GM12878 (cell line): ENCODE measurements at regions not wholly inside any gene's neighbourhood (a gene's known extent, or its start where the extent isn't known, plus 50 kb on each side); places are given as distances from the start of the nearest gene placed in this dataset.

Experiments
- ATAC-seq: fragments of 200-7000 bp; cut with Tn5 transposase; 3 replicates; pipeline ENCODE4 v1.9.1; 2020; ENCODE audit warnings: mild to moderate bottlenecking, moderate library complexity
- BruUV-seq: library from RNA; stranded (reverse); fragments of 400-500 nt; replicated peaks from 2 replicates; lab custom pipeline; 2021; lab: Mats Ljungman, UMichigan
- CTCF ChIA-PET: fragments of 300-600 bp; sonication (Branson Sonifier 250); formaldehyde crosslinking; extraction: SDS; loops from one replicate; lab custom pipeline; 2021; ENCODE audit warnings: inconsistent platforms; lab: Yijun Ruan, JAX
- POLR2A ChIA-PET: fragments of 350-600 bp; formaldehyde crosslinking; extraction: SDS; loops from one replicate; lab custom pipeline; 2021; ENCODE audit warnings: inconsistent platforms; lab: Charles Lee
- RAD21 ChIA-PET: fragments of 300-600 bp; sonication (Branson Sonifier 250); formaldehyde crosslinking; loops from one replicate; lab custom pipeline; 2023; ENCODE audit warnings: antibody characterized with exemption; ENCODE audit not compliant: unreplicated experiment; lab: Charles Lee
- SMC1A ChIA-PET: fragments of 300-600 bp; sonication (Branson Sonifier 250); formaldehyde crosslinking; loops from one replicate; lab custom pipeline; 2023; ENCODE audit not compliant: unreplicated experiment, uncharacterized antibody; lab: Charles Lee
- DNase-seq: peaks from one replicate; pipeline ENCODE4 v3.0.0-alpha.2; 2011; ENCODE audit warnings: low read depth, low spot score
- FAIRE-seq: peaks from 3 replicates; lab custom pipeline; 2011; peaks lifted over from hg19 to GRCh38; lab: Jason Lieb, UNC
- H2AFZ ChIP-seq: 2 replicates; pipeline ENCODE4 v1.6.0; 2011; ENCODE audit warnings: low read depth, low read length, control low read depth; ENCODE audit not compliant: control insufficient read depth
- H3K27ac ChIP-seq: 2 replicates; pipeline ENCODE4 v1.5.1; 2011; ENCODE audit warnings: control low read depth; ENCODE audit not compliant: control insufficient read depth, insufficient read depth
- H3K27me3 ChIP-seq, 2 experiments: replicated peaks in 1 of 2; 2 replicates each; pipeline versions ENCODE4 v1.6.0 to v1.6.1; 2011; ENCODE audit warnings: low read length in 1 of 2; ENCODE audit not compliant: control insufficient read depth in 2 of 2, insufficient read depth in 2 of 2
- H3K36me3 ChIP-seq, 2 experiments: 2 replicates each; pipeline ENCODE4 v1.5.1; 2011; ENCODE audit warnings: low read length in 1 of 2; ENCODE audit not compliant: control insufficient read depth in 2 of 2, insufficient read depth in 2 of 2
- H3K4me1 ChIP-seq: 2 replicates; pipeline ENCODE4 v1.6.1; 2011; ENCODE audit warnings: mild to moderate bottlenecking, low read length, moderate library complexity, mixed read lengths; ENCODE audit not compliant: control insufficient read depth, insufficient read depth
- H3K4me2 ChIP-seq: 2 replicates; pipeline ENCODE4 v1.6.0; 2011; ENCODE audit warnings: control low read depth; ENCODE audit not compliant: control insufficient read depth, insufficient read depth
- H3K4me3 ChIP-seq: fragments of 200-600 bp; sonication (generic); 2 replicates; pipeline ENCODE4 v1.5.1; 2016
- H3K79me2 ChIP-seq: 2 replicates; pipeline ENCODE4 v1.6.0; 2011; ENCODE audit warnings: low read length; ENCODE audit not compliant: control insufficient read depth, insufficient read depth
- H3K9ac ChIP-seq: 2 replicates; pipeline ENCODE4 v1.8.0; 2011; ENCODE audit warnings: low read length, control low read depth, mixed read lengths; ENCODE audit not compliant: control insufficient read depth, insufficient read depth
- H3K9me3 ChIP-seq: replicated peaks from 3 replicates; pipeline ENCODE4 v1.5.1; 2011; ENCODE audit warnings: mild to moderate bottlenecking, low read length; ENCODE audit not compliant: control insufficient read depth, insufficient read depth
- H4K20me1 ChIP-seq: 2 replicates; pipeline ENCODE4 v1.6.0; 2011; ENCODE audit not compliant: control insufficient read depth, insufficient read depth
- BHLHE40 ChIP-seq, 2 experiments: fragments of 450-650 bp in 1 of 2; IDR thresholded peaks; 2 replicates each; pipeline ENCODE4 v1.6.1; 2011 to 2017; ENCODE audit warnings: low read depth in 2 of 2, borderline replicate concordance in 1 of 2, improper control_type of control experiment in 1 of 2, low read length in 1 of 2, mild to moderate bottlenecking in 1 of 2
- BMI1 ChIP-seq: fragments of 450-650 bp; IDR thresholded peaks from 2 replicates; pipeline ENCODE4 v1.6.1; 2016; ENCODE audit warnings: mild to moderate bottlenecking, moderate library complexity, borderline replicate concordance
- EP300 ChIP-seq, 2 experiments: fragments of 150-350 bp in 1 of 2; IDR thresholded peaks; 2 replicates each; pipeline ENCODE4 v1.6.1; 2011 to 2012; ENCODE audit warnings: low read depth in 2 of 2, low read length in 2 of 2, borderline replicate concordance in 1 of 2, improper control_type of control experiment in 1 of 2, inconsistent platforms in 1 of 2; ENCODE audit not compliant: control insufficient read depth in 1 of 2
- HDGF ChIP-seq: fragments of 450-650 bp; IDR thresholded peaks from 2 replicates; pipeline ENCODE4 v1.6.1; 2016; ENCODE audit warnings: antibody characterized with exemption
- IKZF1 ChIP-seq: fragments of 450-650 bp; conservative IDR thresholded peaks from 2 replicates; pipeline ENCODE4 v1.6.1; 2017; ENCODE audit warnings: antibody characterized with exemption, mild to moderate bottlenecking
- KAT2A ChIP-seq: conservative IDR thresholded peaks from 2 replicates; pipeline ENCODE4 v1.6.1; 2011; ENCODE audit warnings: low read depth, low read length; ENCODE audit not compliant: control insufficient read depth
- LARP7 ChIP-seq: fragments of 450-650 bp; IDR thresholded peaks from 2 replicates; pipeline ENCODE4 v1.6.1; 2017; ENCODE audit warnings: mild to moderate bottlenecking
- MTA2 ChIP-seq: fragments of 450-650 bp; IDR thresholded peaks from 2 replicates; pipeline ENCODE4 v1.6.1; 2016; ENCODE audit warnings: low read depth, mild to moderate bottlenecking, moderate library complexity
- PAX8 ChIP-seq: fragments of 450-650 bp; IDR thresholded peaks from 2 replicates; pipeline ENCODE4 v1.6.1; 2017; ENCODE audit warnings: mild to moderate bottlenecking, moderate library complexity
- RBBP5 ChIP-seq: fragments of 200-600 bp; sonication (generic); conservative IDR thresholded peaks from 2 replicates; pipeline ENCODE4 v1.6.1; 2016
- SP1 ChIP-seq: IDR thresholded peaks from one replicate; pipeline ENCODE4 v1.6.1; 2011; ENCODE audit warnings: low read depth, low read length
- YBX1 ChIP-seq: fragments of 450-650 bp; IDR thresholded peaks from 2 replicates; pipeline ENCODE4 v1.6.1; 2016; ENCODE audit warnings: antibody characterized with exemption
- WGBS: methylation state at CpG from one replicate; pipeline ENCODE4 v1.1.6; 2016; ENCODE audit warnings: low lambda C conversion rate; ENCODE audit not compliant: insufficient replicate concordance, insufficient coverage; ENCODE audit errors: missing lambda C conversion rate; 5-methylcytosine and 5-hydroxymethylcytosine counted together
- in situ Hi-C: fragments of 300-500 bp; cut with MboI; formaldehyde crosslinking; loops from 9 replicates; pipeline ENCODE4 v1.14.3; 2018; ENCODE audit warnings: mixed read lengths
- intact Hi-C: fragments of 100-400 bp; cut with micrococcal nuclease; formaldehyde crosslinking; loops from one replicate; pipeline ENCODE4 v1.14.2; 2022; ENCODE audit not compliant: unreplicated experiment
- TF ChIP-seq, protein P1 (sequence below): fragments of 450-650 bp; IDR thresholded peaks from 2 replicates; pipeline ENCODE4 v1.6.1; 2017; ENCODE audit warnings: low read depth, mild to moderate bottlenecking, moderate library complexity
- TF ChIP-seq, protein P2 (sequence below): IDR thresholded peaks from 2 replicates; pipeline ENCODE4 v1.6.1; 2012; ENCODE audit warnings: mild to moderate bottlenecking, low read depth, low read length
- TF ChIP-seq, protein P3 (sequence below): fragments of 450-650 bp; formaldehyde crosslinking; IDR thresholded peaks from 2 replicates; pipeline ENCODE4 v1.4.0; 2020; ENCODE audit warnings: mild to moderate bottlenecking, moderate library complexity

DNA sequence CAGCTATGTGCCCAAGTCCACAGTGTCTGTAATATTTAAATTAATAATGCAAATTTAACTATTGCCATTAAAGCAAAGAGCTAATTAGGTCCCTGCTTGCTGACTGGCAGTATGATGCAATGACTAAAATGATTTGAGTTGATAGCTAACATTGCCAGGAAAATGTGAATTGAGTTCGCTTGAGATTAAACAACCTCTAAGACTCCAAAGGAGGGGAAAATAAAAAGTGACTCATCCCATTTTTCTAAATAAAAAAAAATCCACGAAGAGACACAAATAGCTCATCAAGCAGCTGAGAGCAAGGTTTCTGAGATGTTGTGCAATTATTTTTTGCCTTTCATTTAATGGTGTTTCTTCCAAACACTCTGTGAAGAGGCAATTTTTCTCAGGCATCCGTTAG is 413.0 kb downstream of the MTX2 start (continued):
- TF ChIP-seq, protein P1, sequence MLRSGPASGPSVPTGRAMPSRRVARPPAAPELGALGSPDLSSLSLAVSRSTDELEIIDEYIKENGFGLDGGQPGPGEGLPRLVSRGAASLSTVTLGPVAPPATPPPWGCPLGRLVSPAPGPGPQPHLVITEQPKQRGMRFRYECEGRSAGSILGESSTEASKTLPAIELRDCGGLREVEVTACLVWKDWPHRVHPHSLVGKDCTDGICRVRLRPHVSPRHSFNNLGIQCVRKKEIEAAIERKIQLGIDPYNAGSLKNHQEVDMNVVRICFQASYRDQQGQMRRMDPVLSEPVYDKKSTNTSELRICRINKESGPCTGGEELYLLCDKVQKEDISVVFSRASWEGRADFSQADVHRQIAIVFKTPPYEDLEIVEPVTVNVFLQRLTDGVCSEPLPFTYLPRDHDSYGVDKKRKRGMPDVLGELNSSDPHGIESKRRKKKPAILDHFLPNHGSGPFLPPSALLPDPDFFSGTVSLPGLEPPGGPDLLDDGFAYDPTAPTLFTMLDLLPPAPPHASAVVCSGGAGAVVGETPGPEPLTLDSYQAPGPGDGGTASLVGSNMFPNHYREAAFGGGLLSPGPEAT: no peak
- TF ChIP-seq, protein P2, sequence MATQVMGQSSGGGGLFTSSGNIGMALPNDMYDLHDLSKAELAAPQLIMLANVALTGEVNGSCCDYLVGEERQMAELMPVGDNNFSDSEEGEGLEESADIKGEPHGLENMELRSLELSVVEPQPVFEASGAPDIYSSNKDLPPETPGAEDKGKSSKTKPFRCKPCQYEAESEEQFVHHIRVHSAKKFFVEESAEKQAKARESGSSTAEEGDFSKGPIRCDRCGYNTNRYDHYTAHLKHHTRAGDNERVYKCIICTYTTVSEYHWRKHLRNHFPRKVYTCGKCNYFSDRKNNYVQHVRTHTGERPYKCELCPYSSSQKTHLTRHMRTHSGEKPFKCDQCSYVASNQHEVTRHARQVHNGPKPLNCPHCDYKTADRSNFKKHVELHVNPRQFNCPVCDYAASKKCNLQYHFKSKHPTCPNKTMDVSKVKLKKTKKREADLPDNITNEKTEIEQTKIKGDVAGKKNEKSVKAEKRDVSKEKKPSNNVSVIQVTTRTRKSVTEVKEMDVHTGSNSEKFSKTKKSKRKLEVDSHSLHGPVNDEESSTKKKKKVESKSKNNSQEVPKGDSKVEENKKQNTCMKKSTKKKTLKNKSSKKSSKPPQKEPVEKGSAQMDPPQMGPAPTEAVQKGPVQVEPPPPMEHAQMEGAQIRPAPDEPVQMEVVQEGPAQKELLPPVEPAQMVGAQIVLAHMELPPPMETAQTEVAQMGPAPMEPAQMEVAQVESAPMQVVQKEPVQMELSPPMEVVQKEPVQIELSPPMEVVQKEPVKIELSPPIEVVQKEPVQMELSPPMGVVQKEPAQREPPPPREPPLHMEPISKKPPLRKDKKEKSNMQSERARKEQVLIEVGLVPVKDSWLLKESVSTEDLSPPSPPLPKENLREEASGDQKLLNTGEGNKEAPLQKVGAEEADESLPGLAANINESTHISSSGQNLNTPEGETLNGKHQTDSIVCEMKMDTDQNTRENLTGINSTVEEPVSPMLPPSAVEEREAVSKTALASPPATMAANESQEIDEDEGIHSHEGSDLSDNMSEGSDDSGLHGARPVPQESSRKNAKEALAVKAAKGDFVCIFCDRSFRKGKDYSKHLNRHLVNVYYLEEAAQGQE: no peak
- TF ChIP-seq IKZF1 (no peak), MTA2 (no peak), PAX8 (no peak)

DNA sequence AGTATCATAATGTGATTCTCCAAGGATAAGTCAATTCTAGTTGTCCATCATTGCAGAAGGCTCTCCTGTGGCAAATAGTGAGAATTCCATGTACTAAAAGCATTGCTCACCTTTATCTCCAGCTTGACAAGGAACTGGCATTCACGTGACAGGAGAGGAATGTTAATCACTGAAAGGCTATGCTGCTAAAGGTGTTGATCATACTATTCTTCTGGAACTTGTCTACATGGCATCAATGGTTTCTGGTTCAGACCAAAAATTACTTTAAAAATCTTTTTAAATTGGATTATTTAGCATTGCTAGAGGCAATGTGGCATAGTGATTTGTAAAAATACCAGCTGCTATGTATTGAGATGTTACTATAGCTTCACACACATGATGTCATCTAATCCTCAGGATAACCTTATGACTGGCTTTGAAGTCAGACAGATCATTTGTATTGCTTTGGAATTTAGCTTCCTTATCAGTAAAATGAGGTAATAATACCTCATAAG is 414.4 kb downstream of the MTX2 start:
- H3K4me2 ChIP-seq: no peak overlapping the region
- ChIA-PET SMC1A (interaction anchor here (1.0 to 1.8 kb wide), 3 partner anchors 8 to 35 kb away, joined by 3 to 4 read pairs (median 3); no protein-coding TSS in a partner anchor), CTCF (interaction anchor here (2.5 kb wide), 1 partner anchor 130 kb away, joined by 10 read pairs; no protein-coding TSS in a partner anchor), RAD21 (interaction anchor here (1.2 kb wide), 1 partner anchor 13 kb away, joined by 3 read pairs; no protein-coding TSS in a partner anchor), POLR2A (no interaction called here)
- no TSS peak for BruUV-seq
- no peaks in the 10 kb centered on the region for H3K79me2 ChIP-seq
- H3K27me3 ChIP-seq: peaks cover 0 to 3% of the 10 kb centered on the region in 2 experiments; a peak in 2 of 4 replicates
- DNase-seq (no peak), FAIRE-seq (no peak), ATAC-seq (no peak)
- no peak overlapping the region for H3K4me3 ChIP-seq
- H4K20me1 ChIP-seq: no peaks in the 10 kb centered on the region
- H3K9ac ChIP-seq: no peak overlapping the region
- in situ Hi-C loops: no loop called here
- intact Hi-C loops: no loop called here
- H3K36me3 ChIP-seq: no peaks in the 10 kb centered on the region
- WGBS: 25% methylated on average over 1 of the region's 1 CpG
- H3K4me1 ChIP-seq: no peaks in the 10 kb centered on the region
- H3K27ac ChIP-seq: no peak overlapping the region
- H3K9me3 ChIP-seq: no peaks in the 10 kb centered on the region
- H2AFZ ChIP-seq: no peak overlapping the region
- TF ChIP-seq EP300 (IDR thresholded peaks at IDR 0.05; ENCODE audit: borderline replicate concordance in 1 of 2, control insufficient read depth in 1 of 2, low read depth in 2 of 2, low read length in 2 of 2) (no peak), HDGF (no peak), BMI1 (no peak), RBBP5 (no peak), YBX1 (no peak), BHLHE40 (IDR thresholded peaks at IDR 0.05; ENCODE audit: borderline replicate concordance in 1 of 2, low read depth in 2 of 2, low read length in 1 of 2) (no peak), LARP7 (no peak), SP1 (no peak), KAT2A (no peak)
- TF ChIP-seq, protein P3, sequence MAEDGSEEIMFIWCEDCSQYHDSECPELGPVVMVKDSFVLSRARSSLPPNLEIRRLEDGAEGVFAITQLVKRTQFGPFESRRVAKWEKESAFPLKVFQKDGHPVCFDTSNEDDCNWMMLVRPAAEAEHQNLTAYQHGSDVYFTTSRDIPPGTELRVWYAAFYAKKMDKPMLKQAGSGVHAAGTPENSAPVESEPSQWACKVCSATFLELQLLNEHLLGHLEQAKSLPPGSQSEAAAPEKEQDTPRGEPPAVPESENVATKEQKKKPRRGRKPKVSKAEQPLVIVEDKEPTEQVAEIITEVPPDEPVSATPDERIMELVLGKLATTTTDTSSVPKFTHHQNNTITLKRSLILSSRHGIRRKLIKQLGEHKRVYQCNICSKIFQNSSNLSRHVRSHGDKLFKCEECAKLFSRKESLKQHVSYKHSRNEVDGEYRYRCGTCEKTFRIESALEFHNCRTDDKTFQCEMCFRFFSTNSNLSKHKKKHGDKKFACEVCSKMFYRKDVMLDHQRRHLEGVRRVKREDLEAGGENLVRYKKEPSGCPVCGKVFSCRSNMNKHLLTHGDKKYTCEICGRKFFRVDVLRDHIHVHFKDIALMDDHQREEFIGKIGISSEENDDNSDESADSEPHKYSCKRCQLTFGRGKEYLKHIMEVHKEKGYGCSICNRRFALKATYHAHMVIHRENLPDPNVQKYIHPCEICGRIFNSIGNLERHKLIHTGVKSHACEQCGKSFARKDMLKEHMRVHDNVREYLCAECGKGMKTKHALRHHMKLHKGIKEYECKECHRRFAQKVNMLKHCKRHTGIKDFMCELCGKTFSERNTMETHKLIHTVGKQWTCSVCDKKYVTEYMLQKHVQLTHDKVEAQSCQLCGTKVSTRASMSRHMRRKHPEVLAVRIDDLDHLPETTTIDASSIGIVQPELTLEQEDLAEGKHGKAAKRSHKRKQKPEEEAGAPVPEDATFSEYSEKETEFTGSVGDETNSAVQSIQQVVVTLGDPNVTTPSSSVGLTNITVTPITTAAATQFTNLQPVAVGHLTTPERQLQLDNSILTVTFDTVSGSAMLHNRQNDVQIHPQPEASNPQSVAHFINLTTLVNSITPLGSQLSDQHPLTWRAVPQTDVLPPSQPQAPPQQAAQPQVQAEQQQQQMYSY (CRISPR knock-in tag): no peak
